Mucosa of stomach (tissue), 1 donor: ENCODE measurements at regions not wholly inside any gene's neighbourhood (a gene's known extent, or its start where the extent isn't known, plus 50 kb on each side); places are given as distances from the start of the nearest gene placed in this dataset.

ENCODE experiments used
- H3K27me3 ChIP-seq: one replicate; pipeline ENCODE4 v1.7.0; 2013; ENCODE audit warnings: mild to moderate bottlenecking, low read length; ENCODE audit not compliant: control insufficient read depth, insufficient read depth
- H3K36me3 ChIP-seq: one replicate; pipeline ENCODE4 v1.7.0; 2013; ENCODE audit warnings: low read length; ENCODE audit not compliant: control insufficient read depth, insufficient read depth
- H3K4me1 ChIP-seq: one replicate; pipeline ENCODE4 v1.7.0; 2013; ENCODE audit warnings: mild to moderate bottlenecking, low read length; ENCODE audit not compliant: control insufficient read depth, insufficient read depth
- H3K4me3 ChIP-seq: one replicate; pipeline ENCODE4 v1.7.0; 2013; ENCODE audit warnings: low read length
- H3K9ac ChIP-seq: one replicate; pipeline ENCODE4 v1.7.0; 2013; ENCODE audit warnings: mild to moderate bottlenecking, low read length, moderate library complexity
- H3K9me3 ChIP-seq: one replicate; pipeline ENCODE4 v1.7.0; 2013; ENCODE audit warnings: mild to moderate bottlenecking, low read length, moderate library complexity; ENCODE audit not compliant: control insufficient read depth
- donor health status: Pancreatic carcinoma.

GRCh38 chr2:58928391-58928790, 687.3 kb upstream of the FANCL start:
- no peaks in the 10 kb centered on the region for H3K27me3 ChIP-seq
- H3K36me3 ChIP-seq, result no peaks in the 10 kb centered on the region
- H3K4me1 ChIP-seq, result no peaks in the 10 kb centered on the region
- H3K9ac ChIP-seq, result no peak overlapping the region
- H3K9me3 ChIP-seq, result no peaks in the 10 kb centered on the region
- no peak overlapping the region for H3K4me3 ChIP-seq

- Histone ChIP-seq H3K4me1 (no peaks in the 10 kb centered on the region), H3K36me3 (no peaks in the 10 kb centered on the region), H3K9ac (no peak overlapping the region), H3K9me3 (no peaks in the 10 kb centered on the region), H3K4me3 (no peak overlapping the region), H3K27me3 (no peaks in the 10 kb centered on the region)
Observed at GRCh38 chr2:58926112-58926511, 685.0 kb upstream of the FANCL start.

GRCh38 chr2:58925676-58926081, 684.6 kb upstream of the FANCL start:
- H3K9me3 ChIP-seq, result no peaks in the 10 kb centered on the region
- H3K4me1 ChIP-seq, result no peaks in the 10 kb centered on the region
- no peak overlapping the region for H3K9ac ChIP-seq
- H3K4me3 ChIP-seq, result no peak overlapping the region
- H3K27me3 ChIP-seq, result no peaks in the 10 kb centered on the region
- no peaks in the 10 kb centered on the region for H3K36me3 ChIP-seq

- H3K9me3 ChIP-seq, result no peaks in the 10 kb centered on the region
- no peak overlapping the region for H3K4me3 ChIP-seq
- H3K36me3 ChIP-seq, result no peaks in the 10 kb centered on the region
- no peak overlapping the region for H3K9ac ChIP-seq
- no peaks in the 10 kb centered on the region for H3K27me3 ChIP-seq
- H3K4me1 ChIP-seq, result no peaks in the 10 kb centered on the region
Observed at GRCh38 chr2:58923869-58924268, 682.7 kb upstream of the FANCL start.

GRCh38 chr2:58922245-58922644, 681.1 kb upstream of the FANCL start:
- Histone ChIP-seq H3K36me3 (no peaks in the 10 kb centered on the region), H3K27me3 (no peaks in the 10 kb centered on the region), H3K9me3 (no peaks in the 10 kb centered on the region), H3K9ac (no peak overlapping the region), H3K4me1 (no peaks in the 10 kb centered on the region), H3K4me3 (no peak overlapping the region)

- no peak overlapping the region for H3K9ac ChIP-seq
- no peaks in the 10 kb centered on the region for H3K36me3 ChIP-seq
- no peaks in the 10 kb centered on the region for H3K27me3 ChIP-seq
- no peaks in the 10 kb centered on the region for H3K9me3 ChIP-seq
- no peaks in the 10 kb centered on the region for H3K4me1 ChIP-seq
- no peak overlapping the region for H3K4me3 ChIP-seq
Observed at GRCh38 chr2:58921676-58922075, 680.6 kb upstream of the FANCL start.

GRCh38 chr2:58920001-58920400, 678.9 kb upstream of the FANCL start:
- Histone ChIP-seq H3K4me1 (no peaks in the 10 kb centered on the region), H3K27me3 (no peaks in the 10 kb centered on the region), H3K9ac (no peak overlapping the region), H3K36me3 (no peaks in the 10 kb centered on the region), H3K4me3 (no peak overlapping the region), H3K9me3 (no peaks in the 10 kb centered on the region)

- H3K4me1 ChIP-seq, result no peaks in the 10 kb centered on the region
- no peaks in the 10 kb centered on the region for H3K9me3 ChIP-seq
- H3K27me3 ChIP-seq, result no peaks in the 10 kb centered on the region
- no peak overlapping the region for H3K9ac ChIP-seq
- H3K4me3 ChIP-seq, result no peak overlapping the region
- no peaks in the 10 kb centered on the region for H3K36me3 ChIP-seq
Observed at GRCh38 chr2:58919316-58919715, 678.2 kb upstream of the FANCL start.

GRCh38 chr2:58918141-58918540, 677.0 kb upstream of the FANCL start:
- no peaks in the 10 kb centered on the region for H3K36me3 ChIP-seq
- no peaks in the 10 kb centered on the region for H3K4me1 ChIP-seq
- H3K9ac ChIP-seq, result no peak overlapping the region

GRCh38 chr2:58917596-58917995, 676.5 kb upstream of the FANCL start:
- Histone ChIP-seq H3K36me3 (no peaks in the 10 kb centered on the region), H3K4me3 (no peak overlapping the region), H3K9me3 (no peaks in the 10 kb centered on the region), H3K27me3 (no peaks in the 10 kb centered on the region), H3K4me1 (no peaks in the 10 kb centered on the region), H3K9ac (no peak overlapping the region)

More at GRCh38 chr2:58918141-58918540, 677.0 kb upstream of the FANCL start:
- Histone ChIP-seq H3K4me3 (no peak overlapping the region), H3K9me3 (no peaks in the 10 kb centered on the region), H3K27me3 (no peaks in the 10 kb centered on the region)

- no peaks in the 10 kb centered on the region for H3K27me3 ChIP-seq
- no peak overlapping the region for H3K4me3 ChIP-seq
- no peaks in the 10 kb centered on the region for H3K9me3 ChIP-seq
- H3K9ac ChIP-seq, result no peak overlapping the region
- H3K36me3 ChIP-seq, result no peaks in the 10 kb centered on the region
- no peaks in the 10 kb centered on the region for H3K4me1 ChIP-seq
Observed at GRCh38 chr2:58916063-58916462, 674.9 kb upstream of the FANCL start.

GRCh38 chr2:58914733-58915505, 673.8 kb upstream of the FANCL start:
- Histone ChIP-seq H3K4me1 (no peaks in the 10 kb centered on the region), H3K27me3 (no peaks in the 10 kb centered on the region), H3K4me3 (no peak overlapping the region), H3K9me3 (no peaks in the 10 kb centered on the region), H3K9ac (no peak overlapping the region), H3K36me3 (no peaks in the 10 kb centered on the region)
